ENCODE measurements at regions not wholly inside any gene's neighbourhood (a gene's known extent, or its start where the extent isn't known, plus 50 kb on each side); places are given as distances from the start of the nearest gene placed in this dataset.

DNA sequence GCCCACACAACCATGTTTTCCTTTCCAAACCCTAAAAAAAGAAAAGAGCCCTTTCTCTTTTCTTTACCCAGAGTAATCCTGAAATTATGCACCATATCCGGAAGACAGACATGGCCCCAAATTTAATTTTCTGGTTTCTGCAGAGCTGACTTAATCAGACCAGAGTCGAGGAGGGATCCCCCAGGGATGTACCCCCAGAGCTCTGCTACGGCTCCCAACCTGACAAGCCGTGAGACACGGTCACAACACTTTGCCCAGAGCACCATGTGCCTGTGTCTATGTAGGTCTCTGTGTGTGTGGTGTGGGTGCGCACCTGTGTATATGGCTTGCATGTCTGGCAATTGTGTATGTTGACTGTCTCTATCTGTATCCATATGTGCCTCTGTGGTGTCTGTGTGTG is 77.6 kb upstream of the CLMN start:
- TF ChIP-seq, protein P1, sequence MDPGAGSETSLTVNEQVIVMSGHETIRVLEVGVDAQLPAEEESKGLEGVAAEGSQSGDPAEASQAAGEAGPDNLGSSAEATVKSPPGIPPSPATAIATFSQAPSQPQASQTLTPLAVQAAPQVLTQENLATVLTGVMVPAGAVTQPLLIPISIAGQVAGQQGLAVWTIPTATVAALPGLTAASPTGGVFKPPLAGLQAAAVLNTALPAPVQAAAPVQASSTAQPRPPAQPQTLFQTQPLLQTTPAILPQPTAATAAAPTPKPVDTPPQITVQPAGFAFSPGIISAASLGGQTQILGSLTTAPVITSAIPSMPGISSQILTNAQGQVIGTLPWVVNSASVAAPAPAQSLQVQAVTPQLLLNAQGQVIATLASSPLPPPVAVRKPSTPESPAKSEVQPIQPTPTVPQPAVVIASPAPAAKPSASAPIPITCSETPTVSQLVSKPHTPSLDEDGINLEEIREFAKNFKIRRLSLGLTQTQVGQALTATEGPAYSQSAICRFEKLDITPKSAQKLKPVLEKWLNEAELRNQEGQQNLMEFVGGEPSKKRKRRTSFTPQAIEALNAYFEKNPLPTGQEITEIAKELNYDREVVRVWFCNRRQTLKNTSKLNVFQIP (CRISPR knock-in tag; IDR thresholded peaks at IDR 0.05; ENCODE audit: borderline replicate concordance, low read depth) = no peak
- TF ChIP-seq OSR1 (CRISPR knock-in tag; IDR thresholded peaks at IDR 0.05) (no peak), ARNTL (CRISPR knock-in tag; IDR thresholded peaks at IDR 0.05; ENCODE audit: borderline replicate concordance, low read depth) (no peak), ZC3H10 (CRISPR knock-in tag; IDR thresholded peaks at IDR 0.05) (no peak), SNAI2 (CRISPR knock-in tag; IDR thresholded peaks at IDR 0.05) (no peak), TOX (CRISPR knock-in tag; IDR thresholded peaks at IDR 0.05; ENCODE audit: borderline replicate concordance) (no peak), ISL1 (CRISPR knock-in tag; IDR thresholded peaks at IDR 0.05) (no peak), CSDC2 (CRISPR knock-in tag; IDR thresholded peaks at IDR 0.05) (no peak), ZFP3 (CRISPR knock-in tag; IDR thresholded peaks at IDR 0.05) (no peak)
- ATAC-seq = no peak

DNA sequence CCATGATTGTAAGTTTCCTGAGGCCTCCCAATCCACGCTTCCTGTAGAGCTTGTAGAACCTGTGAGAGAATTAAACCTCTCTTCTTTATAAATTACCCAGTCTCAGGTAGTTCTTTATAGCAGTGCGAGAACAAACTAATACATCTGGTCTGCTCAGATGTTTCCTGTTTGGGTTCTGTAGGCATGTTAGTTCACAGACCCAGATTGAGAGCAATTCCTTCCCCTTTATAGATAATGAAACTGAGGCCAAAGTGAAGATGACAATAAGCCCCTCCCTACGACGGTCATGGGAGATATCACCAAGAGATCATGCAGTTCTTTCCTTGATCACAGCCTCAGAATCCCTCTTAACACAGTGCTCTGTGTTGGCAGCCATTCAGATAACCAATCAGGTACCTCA is 76.5 kb upstream of the CLMN start:
- ATAC-seq = no peak
- TF ChIP-seq, protein P1 (CRISPR knock-in tag; IDR thresholded peaks at IDR 0.05; ENCODE audit: borderline replicate concordance, low read depth) = no peak
- TF ChIP-seq, protein P2, sequence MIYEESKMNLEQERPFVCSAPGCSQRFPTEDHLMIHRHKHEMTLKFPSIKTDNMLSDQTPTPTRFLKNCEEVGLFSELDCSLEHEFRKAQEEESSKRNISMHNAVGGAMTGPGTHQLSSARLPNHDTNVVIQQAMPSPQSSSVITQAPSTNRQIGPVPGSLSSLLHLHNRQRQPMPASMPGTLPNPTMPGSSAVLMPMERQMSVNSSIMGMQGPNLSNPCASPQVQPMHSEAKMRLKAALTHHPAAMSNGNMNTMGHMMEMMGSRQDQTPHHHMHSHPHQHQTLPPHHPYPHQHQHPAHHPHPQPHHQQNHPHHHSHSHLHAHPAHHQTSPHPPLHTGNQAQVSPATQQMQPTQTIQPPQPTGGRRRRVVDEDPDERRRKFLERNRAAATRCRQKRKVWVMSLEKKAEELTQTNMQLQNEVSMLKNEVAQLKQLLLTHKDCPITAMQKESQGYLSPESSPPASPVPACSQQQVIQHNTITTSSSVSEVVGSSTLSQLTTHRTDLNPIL (CRISPR knock-in tag; IDR thresholded peaks at IDR 0.05; ENCODE audit: low read depth) = no peak
- TF ChIP-seq BACH2 (CRISPR knock-in tag; IDR thresholded peaks at IDR 0.05; ENCODE audit: borderline replicate concordance) (no peak), ZNF8 (CRISPR knock-in tag; IDR thresholded peaks at IDR 0.05) (no peak), ZFP30 (CRISPR knock-in tag; IDR thresholded peaks at IDR 0.05) (no peak), ISL1 (CRISPR knock-in tag; IDR thresholded peaks at IDR 0.05) (no peak), TCF4 (CRISPR knock-in tag; IDR thresholded peaks at IDR 0.05; ENCODE audit: borderline replicate concordance) (no peak), ESRRG (CRISPR knock-in tag; IDR thresholded peaks at IDR 0.05) (no peak), ZNF565 (CRISPR knock-in tag; conservative IDR thresholded peaks at IDR 0.05; ENCODE audit: low read depth) (no peak), ZC3H10 (CRISPR knock-in tag; IDR thresholded peaks at IDR 0.05) (no peak), ZFP3 (CRISPR knock-in tag; IDR thresholded peaks at IDR 0.05) (no peak), ZNF70 (CRISPR knock-in tag; IDR thresholded peaks at IDR 0.05) (no peak), GLIS3 (CRISPR knock-in tag; IDR thresholded peaks at IDR 0.05) (no peak), SNAI2 (CRISPR knock-in tag; IDR thresholded peaks at IDR 0.05) (no peak)
- TF ChIP-seq, protein P3, sequence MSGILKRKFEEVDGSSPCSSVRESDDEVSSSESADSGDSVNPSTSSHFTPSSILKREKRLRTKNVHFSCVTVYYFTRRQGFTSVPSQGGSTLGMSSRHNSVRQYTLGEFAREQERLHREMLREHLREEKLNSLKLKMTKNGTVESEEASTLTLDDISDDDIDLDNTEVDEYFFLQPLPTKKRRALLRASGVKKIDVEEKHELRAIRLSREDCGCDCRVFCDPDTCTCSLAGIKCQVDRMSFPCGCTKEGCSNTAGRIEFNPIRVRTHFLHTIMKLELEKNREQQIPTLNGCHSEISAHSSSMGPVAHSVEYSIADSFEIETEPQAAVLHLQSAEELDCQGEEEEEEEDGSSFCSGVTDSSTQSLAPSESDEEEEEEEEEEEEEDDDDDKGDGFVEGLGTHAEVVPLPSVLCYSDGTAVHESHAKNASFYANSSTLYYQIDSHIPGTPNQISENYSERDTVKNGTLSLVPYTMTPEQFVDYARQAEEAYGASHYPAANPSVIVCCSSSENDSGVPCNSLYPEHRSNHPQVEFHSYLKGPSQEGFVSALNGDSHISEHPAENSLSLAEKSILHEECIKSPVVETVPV (CRISPR knock-in tag; IDR thresholded peaks at IDR 0.05) = no peak
- TF ChIP-seq, protein P4, sequence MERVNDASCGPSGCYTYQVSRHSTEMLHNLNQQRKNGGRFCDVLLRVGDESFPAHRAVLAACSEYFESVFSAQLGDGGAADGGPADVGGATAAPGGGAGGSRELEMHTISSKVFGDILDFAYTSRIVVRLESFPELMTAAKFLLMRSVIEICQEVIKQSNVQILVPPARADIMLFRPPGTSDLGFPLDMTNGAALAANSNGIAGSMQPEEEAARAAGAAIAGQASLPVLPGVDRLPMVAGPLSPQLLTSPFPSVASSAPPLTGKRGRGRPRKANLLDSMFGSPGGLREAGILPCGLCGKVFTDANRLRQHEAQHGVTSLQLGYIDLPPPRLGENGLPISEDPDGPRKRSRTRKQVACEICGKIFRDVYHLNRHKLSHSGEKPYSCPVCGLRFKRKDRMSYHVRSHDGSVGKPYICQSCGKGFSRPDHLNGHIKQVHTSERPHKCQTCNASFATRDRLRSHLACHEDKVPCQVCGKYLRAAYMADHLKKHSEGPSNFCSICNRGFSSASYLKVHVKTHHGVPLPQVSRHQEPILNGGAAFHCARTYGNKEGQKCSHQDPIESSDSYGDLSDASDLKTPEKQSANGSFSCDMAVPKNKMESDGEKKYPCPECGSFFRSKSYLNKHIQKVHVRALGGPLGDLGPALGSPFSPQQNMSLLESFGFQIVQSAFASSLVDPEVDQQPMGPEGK (CRISPR knock-in tag; IDR thresholded peaks at IDR 0.05; ENCODE audit: borderline replicate concordance) = no peak
- TF ChIP-seq, protein P5, sequence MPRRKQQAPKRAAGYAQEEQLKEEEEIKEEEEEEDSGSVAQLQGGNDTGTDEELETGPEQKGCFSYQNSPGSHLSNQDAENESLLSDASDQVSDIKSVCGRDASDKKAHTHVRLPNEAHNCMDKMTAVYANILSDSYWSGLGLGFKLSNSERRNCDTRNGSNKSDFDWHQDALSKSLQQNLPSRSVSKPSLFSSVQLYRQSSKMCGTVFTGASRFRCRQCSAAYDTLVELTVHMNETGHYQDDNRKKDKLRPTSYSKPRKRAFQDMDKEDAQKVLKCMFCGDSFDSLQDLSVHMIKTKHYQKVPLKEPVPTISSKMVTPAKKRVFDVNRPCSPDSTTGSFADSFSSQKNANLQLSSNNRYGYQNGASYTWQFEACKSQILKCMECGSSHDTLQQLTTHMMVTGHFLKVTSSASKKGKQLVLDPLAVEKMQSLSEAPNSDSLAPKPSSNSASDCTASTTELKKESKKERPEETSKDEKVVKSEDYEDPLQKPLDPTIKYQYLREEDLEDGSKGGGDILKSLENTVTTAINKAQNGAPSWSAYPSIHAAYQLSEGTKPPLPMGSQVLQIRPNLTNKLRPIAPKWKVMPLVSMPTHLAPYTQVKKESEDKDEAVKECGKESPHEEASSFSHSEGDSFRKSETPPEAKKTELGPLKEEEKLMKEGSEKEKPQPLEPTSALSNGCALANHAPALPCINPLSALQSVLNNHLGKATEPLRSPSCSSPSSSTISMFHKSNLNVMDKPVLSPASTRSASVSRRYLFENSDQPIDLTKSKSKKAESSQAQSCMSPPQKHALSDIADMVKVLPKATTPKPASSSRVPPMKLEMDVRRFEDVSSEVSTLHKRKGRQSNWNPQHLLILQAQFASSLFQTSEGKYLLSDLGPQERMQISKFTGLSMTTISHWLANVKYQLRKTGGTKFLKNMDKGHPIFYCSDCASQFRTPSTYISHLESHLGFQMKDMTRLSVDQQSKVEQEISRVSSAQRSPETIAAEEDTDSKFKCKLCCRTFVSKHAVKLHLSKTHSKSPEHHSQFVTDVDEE (CRISPR knock-in tag; IDR thresholded peaks at IDR 0.05) = no peak
